ENCODE measurements at regions not wholly inside any gene's neighbourhood (a gene's known extent, or its start where the extent isn't known, plus 50 kb on each side); places are given as distances from the start of the nearest gene placed in this dataset.
"Not testable (repeated sequence)": the region's sequence is repeated elsewhere in the genome, so short reads cannot be mapped to it uniquely, and the experiment has no call there.

- peak; percentile 23 to 80 (median 63) for DNase-seq
Observed at GRCh38 chr13:89214185-89214584, 1543.0 kb downstream of the SLITRK5 start.

GRCh38 chr13:89215319-89215718 is 1544.1 kb downstream of the SLITRK5 start:
- not testable (repeated sequence) for DNase-seq

GRCh38 chr13:89217813-89218212 is 1546.6 kb downstream of the SLITRK5 start:
- DNase-seq, result no peak

GRCh38 chr13:89221557-89222158 is 1550.5 kb downstream of the SLITRK5 start:
- no peak for DNase-seq

- DNase-seq, result no peak
Observed at GRCh38 chr13:89227356-89227755, 1556.2 kb downstream of the SLITRK5 start.

- no peak for DNase-seq
Observed at GRCh38 chr13:89238496-89238895, 1567.3 kb downstream of the SLITRK5 start.

GRCh38 chr13:89239361-89240127 is 1568.4 kb downstream of the SLITRK5 start:
- DNase-seq, result no peak

GRCh38 chr13:89255844-89256406 is 1584.8 kb downstream of the SLITRK5 start:
- no peak for DNase-seq

GRCh38 chr13:89267734-89268133 is 1596.6 kb downstream of the SLITRK5 start:
- no peak for DNase-seq

GRCh38 chr13:89269737-89270136 is 1598.6 kb downstream of the SLITRK5 start:
- no peak for DNase-seq

GRCh38 chr13:89270736-89271135 is 1599.6 kb downstream of the SLITRK5 start:
- DNase-seq, result peak; percentile 19 to 71 (median 47)

GRCh38 chr13:89279374-89279773 is 1608.2 kb downstream of the SLITRK5 start:
- no peak for DNase-seq

- DNase-seq, result no peak
Observed at GRCh38 chr13:89281331-89281730, 1610.2 kb downstream of the SLITRK5 start.

GRCh38 chr13:89282241-89282640 is 1611.1 kb downstream of the SLITRK5 start:
- DNase-seq, result no peak

- DNase-seq, result no peak
Observed at GRCh38 chr13:89287381-89287780, 1616.2 kb downstream of the SLITRK5 start.

- peak in 1 of 3 donors; percentile 23 for DNase-seq
Observed at GRCh38 chr13:89294115-89294867, 1623.1 kb downstream of the SLITRK5 start.

GRCh38 chr13:89307278-89307677 is 1636.1 kb downstream of the SLITRK5 start:
- DNase-seq, result no peak

GRCh38 chr13:89310943-89311672 is 1639.9 kb downstream of the SLITRK5 start:
- DNase-seq, result peak; percentile 21 to 75 (median 22)

- DNase-seq, result no peak
Observed at GRCh38 chr13:89315287-89315686, 1644.1 kb downstream of the SLITRK5 start.

- no peak for DNase-seq
Observed at GRCh38 chr13:89322466-89322865, 1651.3 kb downstream of the SLITRK5 start.

- no peak for DNase-seq
Observed at GRCh38 chr13:89324582-89324981, 1653.4 kb downstream of the SLITRK5 start.

GRCh38 chr13:89343165-89343564 is 1672.0 kb downstream of the SLITRK5 start:
- DNase-seq, result no peak
